ENCODE measurements at regions not wholly inside any gene's neighbourhood (a gene's known extent, or its start where the extent isn't known, plus 50 kb on each side); places are given as distances from the start of the nearest gene placed in this dataset.
"Not testable (repeated sequence)": the region's sequence is repeated elsewhere in the genome, so short reads cannot be mapped to it uniquely, and the experiment has no call there.

GRCh38 chr12:123058481-123058880 lies 78.0 kb downstream of the ARL6IP4 start:
- no peak overlapping the region for H3K4me3 ChIP-seq
- no peaks in the 10 kb centered on the region for H3K36me3 ChIP-seq
- no peaks in the 10 kb centered on the region for H3K9me3 ChIP-seq (replicated peaks)
- no peak for DNase-seq
- peaks cover 14% of the 10 kb centered on the region for H3K4me1 ChIP-seq
- H3K27me3 ChIP-seq = no peaks in the 10 kb centered on the region
- H3K27ac ChIP-seq = no peak overlapping the region

DNA sequence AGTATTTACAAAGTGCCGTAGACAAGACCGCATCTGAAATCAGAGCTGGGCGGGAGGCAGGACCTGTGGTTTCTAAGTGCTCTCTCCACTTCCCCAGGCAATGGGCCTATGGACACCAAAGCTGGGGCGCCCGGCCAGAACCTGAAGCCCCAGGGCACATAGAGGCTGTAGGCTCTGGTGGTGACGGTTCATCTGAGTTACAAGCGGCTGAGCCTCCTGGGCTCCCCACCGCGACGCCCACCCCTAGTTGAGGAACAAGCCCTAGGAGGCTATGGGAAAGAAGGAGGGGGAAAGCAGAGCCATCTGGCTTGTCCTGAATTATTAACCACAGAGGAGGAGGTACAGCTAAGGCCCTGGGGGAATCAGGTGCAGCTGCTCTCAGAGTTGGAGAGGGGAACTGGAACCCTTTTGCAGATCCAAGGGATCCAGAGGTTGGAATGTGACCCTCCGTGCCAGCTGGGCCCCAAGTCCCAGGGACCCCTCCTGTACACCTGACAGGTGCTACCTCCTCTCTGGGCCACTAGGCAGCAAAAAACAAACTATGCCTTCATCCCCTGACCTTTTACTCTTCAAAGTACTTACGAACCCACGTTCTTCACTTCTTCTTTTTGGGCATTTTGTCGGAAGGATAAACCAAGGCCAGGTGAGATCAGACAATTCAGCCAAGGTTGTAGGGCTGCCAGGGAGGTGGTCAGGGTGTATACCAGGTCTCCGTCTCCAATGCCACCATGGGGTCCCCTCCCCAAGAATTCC lies 77.2 kb downstream of the ARL6IP4 start:
- no peaks in the 10 kb centered on the region for H3K9me3 ChIP-seq (replicated peaks)
- peak overlapping the region; percentile 8; the same call in 1 of the 2 replicates for H3K27ac ChIP-seq
- H3K36me3 ChIP-seq = no peaks in the 10 kb centered on the region
- no peak overlapping the region for H3K4me3 ChIP-seq
- peaks cover 7% of the 10 kb centered on the region for H3K4me1 ChIP-seq
- H3K27me3 ChIP-seq = no peaks in the 10 kb centered on the region
- peak; percentile 96 to 97 for DNase-seq

- Histone ChIP-seq H3K36me3 (no peaks in the 10 kb centered on the region), H3K27ac (no peak overlapping the region; the same call in 1 of the 2 replicates), H3K9me3 (replicated peaks) (no peaks in the 10 kb centered on the region), H3K4me1 (no peaks in the 10 kb centered on the region; the same call in none of the 2 replicates), H3K4me3 (no peak overlapping the region), H3K27me3 (no peaks in the 10 kb centered on the region)
- DNase-seq = no peak
Measured at GRCh38 chr12:123056709-123057108, 76.2 kb downstream of the ARL6IP4 start.

GRCh38 chr12:123056053-123056452 lies 75.6 kb downstream of the ARL6IP4 start:
- no peaks in the 10 kb centered on the region for H3K36me3 ChIP-seq
- H3K4me1 ChIP-seq = no peaks in the 10 kb centered on the region; the same call in none of the 2 replicates
- no peak overlapping the region for H3K4me3 ChIP-seq
- H3K27me3 ChIP-seq = no peaks in the 10 kb centered on the region
- H3K9me3 ChIP-seq (replicated peaks) = no peaks in the 10 kb centered on the region
- no peak overlapping the region for H3K27ac ChIP-seq
- DNase-seq = peak in 1 of 2 experiments; percentile 11

- Histone ChIP-seq H3K27ac (no peak overlapping the region; the same call in 1 of the 2 replicates), H3K9me3 (replicated peaks) (no peaks in the 10 kb centered on the region), H3K4me3 (no peak overlapping the region), H3K4me1 (no peaks in the 10 kb centered on the region; the same call in none of the 2 replicates), H3K36me3 (no peaks in the 10 kb centered on the region), H3K27me3 (no peaks in the 10 kb centered on the region)
- peak; percentile 75 to 85 for DNase-seq
Measured at GRCh38 chr12:123055281-123055766, 74.8 kb downstream of the ARL6IP4 start.

- no peak overlapping the region; the same call in 1 of the 2 replicates for H3K27ac ChIP-seq
- H3K4me1 ChIP-seq = no peaks in the 10 kb centered on the region; the same call in none of the 2 replicates
- no peak overlapping the region for H3K4me3 ChIP-seq
- no peaks in the 10 kb centered on the region for H3K36me3 ChIP-seq
- DNase-seq = peak; percentile 74 to 82
- no peaks in the 10 kb centered on the region for H3K9me3 ChIP-seq (replicated peaks)
- no peaks in the 10 kb centered on the region for H3K27me3 ChIP-seq
Measured at GRCh38 chr12:123054371-123054770, 73.9 kb downstream of the ARL6IP4 start.

DNA sequence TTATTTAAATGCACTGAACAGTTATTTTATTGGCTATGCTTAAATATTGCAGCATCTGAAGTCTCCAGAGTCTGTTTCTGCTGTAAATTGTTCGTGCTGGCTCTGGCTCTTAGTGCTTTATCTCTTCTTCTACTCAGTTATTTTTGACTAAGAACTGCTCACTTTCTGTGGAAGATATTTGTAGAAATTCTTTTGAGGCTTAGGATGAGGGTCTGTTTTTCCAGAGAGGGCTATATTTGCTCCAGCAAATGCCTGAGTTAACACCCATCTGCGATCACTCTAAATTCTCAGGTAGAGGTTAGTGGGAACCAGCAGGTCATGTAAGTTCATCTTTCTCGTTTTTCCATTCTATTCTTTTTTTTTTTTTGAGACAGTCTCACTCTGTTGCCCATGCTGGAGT lies 71.1 kb downstream of the ARL6IP4 start:
- Histone ChIP-seq H3K4me1 (no peaks in the 10 kb centered on the region), H3K4me3 (no peak overlapping the region), H3K9me3 (replicated peaks) (no peaks in the 10 kb centered on the region), H3K36me3 (no peaks in the 10 kb centered on the region), H3K27ac (no peak overlapping the region), H3K27me3 (no peaks in the 10 kb centered on the region)
- DNase-seq = no peak

DNA sequence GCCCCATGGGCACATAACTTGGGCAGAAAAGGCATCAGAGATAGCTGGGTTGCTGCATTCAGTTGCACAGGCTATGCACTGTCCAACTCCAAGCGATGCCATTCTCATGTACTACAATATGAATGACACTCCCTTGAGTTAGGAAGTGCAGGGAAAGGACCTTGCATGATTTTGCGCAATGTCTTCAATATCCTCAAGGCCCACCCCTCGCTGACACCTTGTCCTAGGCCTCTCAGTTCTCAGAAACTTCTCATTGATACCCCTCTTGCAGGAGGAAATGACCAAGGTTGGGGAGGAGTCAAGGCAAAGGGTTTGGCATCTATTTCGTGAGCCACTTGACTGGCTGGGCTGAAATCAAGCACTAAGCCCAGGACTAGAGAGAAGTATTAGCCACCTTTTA lies 70.4 kb downstream of the ARL6IP4 start:
- Histone ChIP-seq H3K4me3 (no peak overlapping the region), H3K27ac (no peak overlapping the region), H3K36me3 (no peaks in the 10 kb centered on the region), H3K9me3 (replicated peaks) (no peaks in the 10 kb centered on the region), H3K27me3 (no peaks in the 10 kb centered on the region), H3K4me1 (no peaks in the 10 kb centered on the region)
- no peak for DNase-seq

DNA sequence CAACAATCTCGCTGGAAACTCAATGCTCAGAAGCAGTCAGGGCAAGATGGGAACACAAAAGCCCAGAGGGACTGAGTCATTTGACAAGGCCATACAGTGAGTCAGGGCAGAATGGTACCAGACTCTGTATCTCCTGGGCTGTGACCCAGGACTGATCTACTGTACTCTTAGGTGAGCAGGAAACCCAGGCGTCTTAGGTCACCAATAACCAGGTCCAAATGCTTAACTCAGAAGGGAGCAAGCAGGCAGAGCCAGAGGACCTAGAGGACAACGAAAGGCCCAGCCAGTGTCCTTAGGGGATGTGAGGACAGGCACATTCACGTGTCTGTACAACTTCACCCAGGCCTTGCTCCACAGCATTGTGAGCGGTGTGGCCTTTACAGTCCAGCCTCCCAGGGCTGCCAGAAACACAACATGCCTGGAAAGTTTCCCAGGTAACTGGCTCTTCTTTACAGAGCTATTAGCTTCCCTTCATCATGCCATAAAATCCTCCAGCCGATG lies 69.9 kb downstream of the ARL6IP4 start:
- no peak overlapping the region for H3K27ac ChIP-seq
- no peak for DNase-seq
- H3K4me1 ChIP-seq = no peaks in the 10 kb centered on the region
- no peaks in the 10 kb centered on the region for H3K36me3 ChIP-seq
- no peaks in the 10 kb centered on the region for H3K27me3 ChIP-seq
- H3K9me3 ChIP-seq (replicated peaks) = no peaks in the 10 kb centered on the region
- no peak overlapping the region for H3K4me3 ChIP-seq

- H3K27ac ChIP-seq = no peak overlapping the region
- H3K27me3 ChIP-seq = no peaks in the 10 kb centered on the region
- H3K36me3 ChIP-seq = no peaks in the 10 kb centered on the region
- H3K4me1 ChIP-seq = no peaks in the 10 kb centered on the region
- no peak for DNase-seq
- no peak overlapping the region for H3K4me3 ChIP-seq
- H3K9me3 ChIP-seq (replicated peaks) = no peaks in the 10 kb centered on the region
Measured at GRCh38 chr12:123049398-123050240, 69.1 kb downstream of the ARL6IP4 start.

- not testable (repeated sequence) for DNase-seq; H3K9me3 ChIP-seq (replicated peaks); H3K27me3 ChIP-seq; H3K36me3 ChIP-seq; H3K27ac ChIP-seq; H3K4me3 ChIP-seq
- H3K4me1 ChIP-seq = peaks cover 12% of the 10 kb centered on the region
Measured at GRCh38 chr12:123047892-123048291, 67.4 kb downstream of the ARL6IP4 start.

DNA sequence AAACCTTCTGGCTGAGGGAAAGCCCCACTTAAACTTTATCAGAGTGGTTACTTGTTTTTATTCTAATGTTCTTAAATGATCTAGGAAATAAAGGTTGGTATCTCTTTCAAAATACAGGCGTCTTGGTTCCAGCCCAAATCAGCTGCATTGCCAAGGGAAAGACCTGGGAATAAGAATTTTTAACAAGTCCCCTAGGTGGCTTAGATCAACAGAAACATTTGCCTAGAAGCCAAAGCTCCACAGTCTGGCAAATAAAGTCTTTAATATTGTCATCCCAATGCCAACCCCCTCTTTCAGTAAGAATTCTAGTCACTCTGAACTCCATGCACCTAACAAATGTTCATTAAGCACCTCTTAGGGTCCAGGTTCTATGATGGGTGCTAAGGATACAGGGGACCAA lies 66.8 kb downstream of the ARL6IP4 start:
- no peaks in the 10 kb centered on the region for H3K36me3 ChIP-seq
- H3K4me3 ChIP-seq = no peak overlapping the region
- DNase-seq = no peak
- peaks cover 18% of the 10 kb centered on the region for H3K4me1 ChIP-seq
- no peaks in the 10 kb centered on the region for H3K9me3 ChIP-seq (replicated peaks)
- no peaks in the 10 kb centered on the region for H3K27me3 ChIP-seq
- no peak overlapping the region for H3K27ac ChIP-seq

DNA sequence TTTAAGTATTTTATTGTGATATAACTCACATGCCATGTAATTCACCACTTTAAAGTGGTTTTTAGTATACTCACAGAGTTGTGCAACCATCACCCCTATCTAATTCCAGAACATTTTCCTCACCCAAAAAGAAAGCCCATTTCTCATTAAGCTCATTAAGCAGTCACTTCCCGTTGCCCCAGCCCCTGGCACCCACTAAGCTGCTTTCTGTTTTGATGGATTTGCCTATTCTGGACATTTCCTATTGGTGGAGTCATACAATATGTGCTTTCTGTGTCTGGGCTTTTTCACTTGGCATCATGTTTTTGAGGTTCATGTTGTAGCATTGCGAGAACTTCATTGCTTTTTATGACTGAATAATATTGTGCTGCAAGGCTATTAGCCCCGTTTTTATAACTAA lies 66.0 kb downstream of the ARL6IP4 start:
- DNase-seq = no peak
- no peaks in the 10 kb centered on the region for H3K36me3 ChIP-seq
- no peak overlapping the region for H3K4me3 ChIP-seq
- H3K27me3 ChIP-seq = no peaks in the 10 kb centered on the region
- no peaks in the 10 kb centered on the region for H3K9me3 ChIP-seq (replicated peaks)
- H3K27ac ChIP-seq = no peak overlapping the region
- H3K4me1 ChIP-seq = peaks cover 25% of the 10 kb centered on the region

DNA sequence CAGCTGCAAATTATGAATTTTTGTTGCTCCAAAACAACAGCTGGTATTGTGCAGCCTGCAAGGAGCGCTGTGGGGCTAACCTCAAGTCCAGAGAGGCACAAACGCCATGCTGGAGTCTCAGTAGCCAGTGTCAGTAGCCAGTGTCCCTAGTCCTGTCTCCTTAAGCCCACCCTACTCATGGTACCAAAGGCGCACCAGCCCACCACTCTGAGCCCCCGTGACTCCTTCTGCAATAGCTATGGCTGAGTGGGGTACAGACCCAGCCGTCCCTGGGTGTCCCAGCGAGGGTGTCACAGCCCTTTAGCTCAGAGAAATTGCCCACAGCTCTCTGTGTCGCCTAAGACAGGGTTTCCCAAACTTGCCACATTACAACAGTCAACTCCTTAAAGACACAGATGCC lies 65.2 kb downstream of the ARL6IP4 start:
- no peaks in the 10 kb centered on the region for H3K36me3 ChIP-seq
- H3K4me3 ChIP-seq = no peak overlapping the region
- no peaks in the 10 kb centered on the region for H3K9me3 ChIP-seq (replicated peaks)
- no peak overlapping the region for H3K27ac ChIP-seq
- H3K4me1 ChIP-seq = peaks cover 33% of the 10 kb centered on the region
- DNase-seq = no peak
- no peaks in the 10 kb centered on the region for H3K27me3 ChIP-seq

DNA sequence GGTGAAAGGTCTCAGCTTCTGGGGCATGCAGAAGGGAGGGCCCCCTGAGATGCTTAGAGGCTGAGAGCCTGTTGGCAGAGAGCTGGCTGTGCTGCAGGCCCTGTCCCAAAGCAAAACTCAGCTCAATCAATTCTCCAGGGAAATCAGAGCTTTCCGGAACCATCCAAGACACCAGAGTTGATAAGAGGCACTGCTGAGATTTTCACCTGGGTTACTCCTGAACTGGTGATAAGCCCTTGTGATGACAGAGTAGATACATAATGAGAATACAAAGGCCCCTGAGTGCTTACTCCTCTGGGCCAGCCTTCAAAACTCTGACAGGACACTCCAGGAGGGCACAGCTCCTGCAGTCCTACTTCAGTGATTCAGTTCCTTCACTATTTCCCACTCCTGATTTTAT lies 63.9 kb downstream of the ARL6IP4 start:
- no peak for DNase-seq
- no peaks in the 10 kb centered on the region for H3K27me3 ChIP-seq
- no peak overlapping the region for H3K27ac ChIP-seq
- H3K4me1 ChIP-seq = peaks cover 33% of the 10 kb centered on the region
- H3K4me3 ChIP-seq = no peak overlapping the region
- no peaks in the 10 kb centered on the region for H3K36me3 ChIP-seq
- no peaks in the 10 kb centered on the region for H3K9me3 ChIP-seq (replicated peaks)

Measured in SJCRH30 (cell line).